ENCODE measurements at regions not wholly inside any gene's neighbourhood (a gene's known extent, or its start where the extent isn't known, plus 50 kb on each side); places are given as distances from the start of the nearest gene placed in this dataset.

GRCh38 chr7:34317039-34317438 is 341.0 kb upstream of the NPSR1 start:
- no peak for DNase-seq
- no peak for ATAC-seq

GRCh38 chr7:34320412-34320811 is 337.6 kb upstream of the NPSR1 start:
- TF ChIP-seq CTCF (IDR thresholded peaks at IDR 0.05), result no peak
- DNase-seq (no peak), ATAC-seq (no peak)
- no peak overlapping the region for H3K27ac ChIP-seq
- no peak overlapping the region for H3K4me3 ChIP-seq
- no peaks in the 10 kb centered on the region for H3K9me3 ChIP-seq
- intact Hi-C loops (cut with DNase I), result no loop called here
- no peaks in the 10 kb centered on the region for H3K4me1 ChIP-seq
- no peaks in the 10 kb centered on the region for H3K27me3 ChIP-seq (ENCODE audit: low read depth)
- no peaks in the 10 kb centered on the region for H3K36me3 ChIP-seq

More at GRCh38 chr7:34317039-34317438, 341.0 kb upstream of the NPSR1 start:
- TF ChIP-seq CTCF (IDR thresholded peaks at IDR 0.05), result no peak
- no peak overlapping the region for H3K27ac ChIP-seq
- intact Hi-C loops (cut with DNase I), result no loop called here
- H3K27me3 ChIP-seq (ENCODE audit: low read depth), result no peaks in the 10 kb centered on the region
- H3K4me3 ChIP-seq, result no peak overlapping the region
- H3K9me3 ChIP-seq, result peaks cover 11% of the 10 kb centered on the region
- no peaks in the 10 kb centered on the region for H3K36me3 ChIP-seq
- no peaks in the 10 kb centered on the region for H3K4me1 ChIP-seq

GRCh38 chr7:34320926-34321661 is 336.9 kb upstream of the NPSR1 start:
- DNase-seq (peak; percentile 55), ATAC-seq (peak; percentile 90 to 95)
- Histone ChIP-seq H3K4me3 (peak overlapping the region; percentile 20), H3K4me1 (no peaks in the 10 kb centered on the region), H3K27me3 (ENCODE audit: low read depth) (no peaks in the 10 kb centered on the region), H3K9me3 (no peaks in the 10 kb centered on the region), H3K36me3 (no peaks in the 10 kb centered on the region), H3K27ac (no peak overlapping the region)
- TF ChIP-seq CTCF (IDR thresholded peaks at IDR 0.05), result peak; percentile 83
- intact Hi-C loops (cut with DNase I), result no loop called here

GRCh38 chr7:34322841-34323240 is 335.2 kb upstream of the NPSR1 start:
- intact Hi-C loops (cut with DNase I), result no loop called here
- ATAC-seq (no peak), DNase-seq (no peak)
- no peaks in the 10 kb centered on the region for H3K9me3 ChIP-seq
- H3K27me3 ChIP-seq (ENCODE audit: low read depth), result no peaks in the 10 kb centered on the region
- no peak overlapping the region for H3K27ac ChIP-seq
- no peaks in the 10 kb centered on the region for H3K4me1 ChIP-seq
- no peak overlapping the region for H3K4me3 ChIP-seq
- no peak for TF ChIP-seq CTCF (IDR thresholded peaks at IDR 0.05)
- H3K36me3 ChIP-seq, result no peaks in the 10 kb centered on the region

GRCh38 chr7:34327681-34328080 is 330.3 kb upstream of the NPSR1 start:
- DNase-seq, result no peak

More at GRCh38 chr7:34327681-34328080, 330.3 kb upstream of the NPSR1 start:
- H3K27ac ChIP-seq, result no peak overlapping the region
- no peak for TF ChIP-seq CTCF (IDR thresholded peaks at IDR 0.05)
- intact Hi-C loops (cut with DNase I), result no loop called here
- ATAC-seq, result no peak
- H3K4me1 ChIP-seq, result no peaks in the 10 kb centered on the region
- no peaks in the 10 kb centered on the region for H3K27me3 ChIP-seq (ENCODE audit: low read depth)
- H3K9me3 ChIP-seq, result no peaks in the 10 kb centered on the region
- no peaks in the 10 kb centered on the region for H3K36me3 ChIP-seq
- no peak overlapping the region for H3K4me3 ChIP-seq
